Thoracic aorta (tissue), 2 donors: ENCODE measurements at regions not wholly inside any gene's neighbourhood (a gene's known extent, or its start where the extent isn't known, plus 50 kb on each side); places are given as distances from the start of the nearest gene placed in this dataset.

ENCODE experiments used
- ATAC-seq: fragments of 150-250 bp; one replicate; pipeline ENCODE4 v1.8.0; 2017; ENCODE audit warnings: low read depth; ENCODE audit not compliant: insufficient number of reproducible peaks, low FRiP score
- DNase-seq: peaks from one replicate; pipeline ENCODE4 v3.0.0-alpha.2; 2020; ENCODE audit warnings: low spot score
- H3K27ac ChIP-seq, 2 donors: fragments of 200-600 bp; sonication (generic); 1 replicate in 1 of 2; 2 replicates in 1 of 2; pipeline ENCODE4 v1.5.1; 2016; ENCODE audit warnings: mild to moderate bottlenecking in 2 of 2, moderate library complexity in 2 of 2
- H3K27me3 ChIP-seq: fragments of 200-600 bp; sonication (generic); replicated peaks from 2 replicates; pipeline ENCODE4 v1.6.0; 2016; ENCODE audit warnings: mild to moderate bottlenecking; ENCODE audit not compliant: insufficient read depth
- H3K36me3 ChIP-seq: fragments of 200-600 bp; sonication (generic); one replicate; pipeline ENCODE4 v1.5.1; 2016
- H3K4me1 ChIP-seq, 2 donors: fragments of 200-600 bp; sonication (generic); 1 replicate in 1 of 2; 2 replicates in 1 of 2; pipeline versions ENCODE4 v1.5.1 to v1.6.0; 2016; ENCODE audit warnings: low read depth in 2 of 2, mild to moderate bottlenecking in 1 of 2; ENCODE audit not compliant: control insufficient read depth in 1 of 2
- H3K4me3 ChIP-seq: fragments of 200-600 bp; sonication (generic); 2 replicates; pipeline ENCODE4 v1.5.1; 2016; ENCODE audit warnings: mild to moderate bottlenecking
- H3K9me3 ChIP-seq: fragments of 200-600 bp; sonication (generic); 2 replicates; pipeline ENCODE4 v1.5.1; 2016
- CTCF ChIP-seq: fragments of 200-600 bp; sonication (generic); IDR thresholded peaks from one replicate; pipeline ENCODE4 v1.5.1; 2019; ENCODE audit warnings: antibody characterized with exemption

- no peak for ATAC-seq
- DNase-seq = no peak
Measured at GRCh38 chr10:123485341-123485960, 180.7 kb upstream of the GPR26 start.

GRCh38 chr10:123488436-123488835, 177.7 kb upstream of the GPR26 start:
- DNase-seq = no peak
- no peak for TF ChIP-seq CTCF
- H3K27me3 ChIP-seq = no peaks in the 10 kb centered on the region
- no peaks in the 10 kb centered on the region for H3K36me3 ChIP-seq
- no peaks in the 10 kb centered on the region for H3K4me1 ChIP-seq
- ATAC-seq = no peak
- H3K9me3 ChIP-seq = no peaks in the 10 kb centered on the region
- no peak overlapping the region for H3K27ac ChIP-seq
- H3K4me3 ChIP-seq = no peak overlapping the region

More at GRCh38 chr10:123485341-123485960, 180.7 kb upstream of the GPR26 start:
- Histone ChIP-seq H3K4me3 (no peak overlapping the region), H3K9me3 (no peaks in the 10 kb centered on the region), H3K27me3 (no peaks in the 10 kb centered on the region), H3K4me1 (no peaks in the 10 kb centered on the region), H3K36me3 (no peaks in the 10 kb centered on the region), H3K27ac (no peak overlapping the region)
- no peak for TF ChIP-seq CTCF

DNA sequence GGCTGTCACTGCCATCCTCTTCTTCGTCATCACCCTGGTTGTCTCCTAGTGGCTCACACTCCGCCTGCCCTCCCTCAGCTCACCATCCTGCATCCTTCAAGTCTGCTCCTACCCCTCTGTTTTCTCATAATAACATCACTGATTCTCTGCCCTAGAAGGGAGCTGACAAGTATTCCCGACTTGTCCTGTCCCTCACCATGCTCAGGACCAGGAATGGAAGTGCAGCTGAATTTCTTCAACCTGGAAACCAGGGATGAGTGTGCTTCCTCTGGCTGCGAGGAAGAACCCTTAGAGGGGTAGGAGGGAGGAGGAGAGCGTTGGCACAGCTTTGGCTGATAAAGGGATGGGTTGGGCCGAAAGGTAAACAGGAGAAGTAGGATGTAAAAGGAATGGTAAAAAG, 174.8 kb upstream of the GPR26 start:
- Histone ChIP-seq H3K4me3 (no peak overlapping the region), H3K9me3 (no peaks in the 10 kb centered on the region), H3K27ac (no peak overlapping the region), H3K36me3 (no peaks in the 10 kb centered on the region), H3K4me1 (no peaks in the 10 kb centered on the region), H3K27me3 (no peaks in the 10 kb centered on the region)
- DNase-seq (no peak), ATAC-seq (no peak)
- TF ChIP-seq CTCF = no peak

DNA sequence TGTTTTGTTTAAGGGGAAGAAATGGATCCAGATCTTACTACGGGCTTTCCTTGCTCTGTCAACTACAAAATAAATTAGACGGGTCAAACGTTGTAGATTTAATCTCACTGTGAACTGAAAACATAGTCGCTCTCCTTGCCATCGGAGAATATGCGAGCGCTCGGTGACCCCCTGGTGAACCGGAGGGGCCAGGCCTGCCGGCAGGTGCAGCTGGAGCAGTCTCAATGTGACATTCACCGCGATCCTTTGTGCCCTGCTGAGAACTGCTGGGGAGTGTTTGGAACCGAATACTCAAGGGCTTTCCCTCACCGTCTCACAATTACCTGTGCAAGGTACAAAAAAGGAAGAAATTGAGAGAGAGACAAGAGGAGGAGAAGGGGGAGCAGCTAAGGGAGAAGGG, 174.1 kb upstream of the GPR26 start:
- Histone ChIP-seq H3K4me3 (no peak overlapping the region), H3K4me1 (no peaks in the 10 kb centered on the region), H3K27me3 (no peaks in the 10 kb centered on the region), H3K9me3 (no peaks in the 10 kb centered on the region), H3K36me3 (no peaks in the 10 kb centered on the region), H3K27ac (no peak overlapping the region)
- DNase-seq = no peak
- ATAC-seq = no peak
- no peak for TF ChIP-seq CTCF

- ATAC-seq = no peak
- TF ChIP-seq CTCF = no peak
- no peak overlapping the region for H3K4me3 ChIP-seq
- DNase-seq = no peak
- H3K36me3 ChIP-seq = no peaks in the 10 kb centered on the region
- no peaks in the 10 kb centered on the region for H3K27me3 ChIP-seq
- H3K4me1 ChIP-seq = no peaks in the 10 kb centered on the region
- no peak overlapping the region for H3K27ac ChIP-seq
- no peaks in the 10 kb centered on the region for H3K9me3 ChIP-seq
Measured at GRCh38 chr10:123494301-123494808, 171.8 kb upstream of the GPR26 start.
